NCI-H345 treated with DMSO at 0.1 percent for 48 hours (cell line): ENCODE measurements at regions not wholly inside any gene's neighbourhood (a gene's known extent, or its start where the extent isn't known, plus 50 kb on each side); places are given as distances from the start of the nearest gene placed in this dataset.
"Not testable (repeated sequence)": the region's sequence is repeated elsewhere in the genome, so short reads cannot be mapped to it uniquely, and the experiment has no call there.

Experiments used
- DNase-seq: peaks from one replicate; lab custom pipeline; 2025; ENCODE audit not compliant: unreplicated experiment; lab: John Stamatoyannopoulos, UW

- DNase-seq = no peak
Measured at GRCh38 chr18:43341014-43341413, 63.7 kb upstream of the SYT4 start.

- no peak for DNase-seq
Measured at GRCh38 chr18:43350176-43350575, 72.9 kb upstream of the SYT4 start.

GRCh38 chr18:43364535-43364934 is 87.2 kb upstream of the SYT4 start:
- DNase-seq = no peak

GRCh38 chr18:43367895-43368294 is 90.6 kb upstream of the SYT4 start:
- no peak for DNase-seq

GRCh38 chr18:43369311-43369710 is 92.0 kb upstream of the SYT4 start:
- DNase-seq = not testable (repeated sequence)

GRCh38 chr18:43372773-43373172 is 95.5 kb upstream of the SYT4 start:
- no peak for DNase-seq

- DNase-seq = no peak
Measured at GRCh38 chr18:43380104-43380672, 102.9 kb upstream of the SYT4 start.

- DNase-seq = no peak
Measured at GRCh38 chr18:43382641-43383403, 105.5 kb upstream of the SYT4 start.

GRCh38 chr18:43389163-43389562 is 111.9 kb upstream of the SYT4 start:
- no peak for DNase-seq

GRCh38 chr18:43392168-43392567 is 114.9 kb upstream of the SYT4 start:
- DNase-seq = no peak

GRCh38 chr18:43393174-43393573 is 115.9 kb upstream of the SYT4 start:
- DNase-seq = no peak

GRCh38 chr18:43396266-43396665 is 119.0 kb upstream of the SYT4 start:
- peak; percentile 7 for DNase-seq

GRCh38 chr18:43398601-43399000 is 121.3 kb upstream of the SYT4 start:
- no peak for DNase-seq

GRCh38 chr18:43405097-43405496 is 127.8 kb upstream of the SYT4 start:
- no peak for DNase-seq

GRCh38 chr18:43414006-43414405 is 136.7 kb upstream of the SYT4 start:
- no peak for DNase-seq

- DNase-seq = no peak
Measured at GRCh38 chr18:43420091-43420490, 142.8 kb upstream of the SYT4 start.

- no peak for DNase-seq
Measured at GRCh38 chr18:43420950-43421349, 143.7 kb upstream of the SYT4 start.

GRCh38 chr18:43422518-43422917 is 145.2 kb upstream of the SYT4 start:
- peak; percentile 25 for DNase-seq

- DNase-seq = no peak
Measured at GRCh38 chr18:43435851-43436250, 158.6 kb upstream of the SYT4 start.

- no peak for DNase-seq
Measured at GRCh38 chr18:43442131-43442530, 164.8 kb upstream of the SYT4 start.

GRCh38 chr18:43442571-43442970 is 165.3 kb upstream of the SYT4 start:
- DNase-seq = no peak

GRCh38 chr18:43465483-43465882 is 188.2 kb upstream of the SYT4 start:
- no peak for DNase-seq

GRCh38 chr18:43471873-43472272 is 194.6 kb upstream of the SYT4 start:
- no peak for DNase-seq
